ENCODE measurements at regions not wholly inside any gene's neighbourhood (a gene's known extent, or its start where the extent isn't known, plus 50 kb on each side); places are given as distances from the start of the nearest gene placed in this dataset.

GRCh38 chr13:79861731-79862130, 380.8 kb downstream of the NDFIP2 start:
- H3K27ac Mint-ChIP-seq (ENCODE audit: unreplicated experiment): no peak overlapping the region
- H3K27me3 Mint-ChIP-seq (ENCODE audit: low read depth): no peaks in the 10 kb centered on the region
- no peak overlapping the region for H3K4me3 Mint-ChIP-seq
- no peaks in the 10 kb centered on the region for H3K36me3 Mint-ChIP-seq (ENCODE audit: low read depth)
- TF ChIP-seq CTCF (conservative IDR thresholded peaks at IDR 0.05): no peak
- DNase-seq (ENCODE audit: low read depth, low spot score): no peak
- H3K4me1 Mint-ChIP-seq: peaks cover 7% of the 10 kb centered on the region
- H3K9me3 Mint-ChIP-seq: peaks cover 2% of the 10 kb centered on the region

- Mint-ChIP-seq H3K27ac (ENCODE audit: unreplicated experiment) (peak overlapping the region; percentile 69), H3K4me3 (no peak overlapping the region), H3K36me3 (ENCODE audit: low read depth) (no peaks in the 10 kb centered on the region), H3K9me3 (peaks cover 2% of the 10 kb centered on the region), H3K4me1 (peaks cover 7% of the 10 kb centered on the region), H3K27me3 (ENCODE audit: low read depth) (no peaks in the 10 kb centered on the region)
- DNase-seq (ENCODE audit: low read depth, low spot score): no peak
- no peak for TF ChIP-seq CTCF (conservative IDR thresholded peaks at IDR 0.05)
Measured at GRCh38 chr13:79860791-79861190, 379.8 kb downstream of the NDFIP2 start.

- no peak for TF ChIP-seq CTCF (conservative IDR thresholded peaks at IDR 0.05)
- Mint-ChIP-seq H3K4me1 (peaks cover 7% of the 10 kb centered on the region), H3K36me3 (ENCODE audit: low read depth) (no peaks in the 10 kb centered on the region), H3K4me3 (no peak overlapping the region), H3K27ac (ENCODE audit: unreplicated experiment) (no peak overlapping the region), H3K27me3 (ENCODE audit: low read depth) (no peaks in the 10 kb centered on the region), H3K9me3 (peaks cover 2% of the 10 kb centered on the region)
- no peak for DNase-seq (ENCODE audit: low read depth, low spot score)
Measured at GRCh38 chr13:79859756-79860155, 378.8 kb downstream of the NDFIP2 start.

GRCh38 chr13:79853251-79853650, 372.3 kb downstream of the NDFIP2 start:
- H3K4me1 Mint-ChIP-seq: peaks cover 7% of the 10 kb centered on the region
- H3K4me3 Mint-ChIP-seq: no peak overlapping the region
- no peak overlapping the region for H3K27ac Mint-ChIP-seq (ENCODE audit: unreplicated experiment)
- H3K27me3 Mint-ChIP-seq (ENCODE audit: low read depth): no peaks in the 10 kb centered on the region
- H3K9me3 Mint-ChIP-seq: no peaks in the 10 kb centered on the region
- DNase-seq (ENCODE audit: low read depth, low spot score): no peak
- TF ChIP-seq CTCF (conservative IDR thresholded peaks at IDR 0.05): no peak
- H3K36me3 Mint-ChIP-seq (ENCODE audit: low read depth): no peaks in the 10 kb centered on the region

- Mint-ChIP-seq H3K4me3 (no peak overlapping the region), H3K36me3 (ENCODE audit: low read depth) (no peaks in the 10 kb centered on the region), H3K9me3 (no peaks in the 10 kb centered on the region), H3K27ac (ENCODE audit: unreplicated experiment) (no peak overlapping the region), H3K27me3 (ENCODE audit: low read depth) (no peaks in the 10 kb centered on the region), H3K4me1 (peaks cover 16% of the 10 kb centered on the region)
- no peak for DNase-seq (ENCODE audit: low read depth, low spot score)
- no peak for TF ChIP-seq CTCF (conservative IDR thresholded peaks at IDR 0.05)
Measured at GRCh38 chr13:79851318-79851717, 370.4 kb downstream of the NDFIP2 start.

All from neural crest cell (in vitro differentiated cells).